Fibroblast of skin of scalp (primary cell): ENCODE measurements at regions not wholly inside any gene's neighbourhood (a gene's known extent, or its start where the extent isn't known, plus 50 kb on each side); places are given as distances from the start of the nearest gene placed in this dataset.
"Not testable (repeated sequence)": the region's sequence is repeated elsewhere in the genome, so short reads cannot be mapped to it uniquely, and the experiment has no call there.

Source experiments
- DNase-seq: peaks from one replicate; pipeline ENCODE4 v3.0.0-alpha.2; 2013

DNA sequence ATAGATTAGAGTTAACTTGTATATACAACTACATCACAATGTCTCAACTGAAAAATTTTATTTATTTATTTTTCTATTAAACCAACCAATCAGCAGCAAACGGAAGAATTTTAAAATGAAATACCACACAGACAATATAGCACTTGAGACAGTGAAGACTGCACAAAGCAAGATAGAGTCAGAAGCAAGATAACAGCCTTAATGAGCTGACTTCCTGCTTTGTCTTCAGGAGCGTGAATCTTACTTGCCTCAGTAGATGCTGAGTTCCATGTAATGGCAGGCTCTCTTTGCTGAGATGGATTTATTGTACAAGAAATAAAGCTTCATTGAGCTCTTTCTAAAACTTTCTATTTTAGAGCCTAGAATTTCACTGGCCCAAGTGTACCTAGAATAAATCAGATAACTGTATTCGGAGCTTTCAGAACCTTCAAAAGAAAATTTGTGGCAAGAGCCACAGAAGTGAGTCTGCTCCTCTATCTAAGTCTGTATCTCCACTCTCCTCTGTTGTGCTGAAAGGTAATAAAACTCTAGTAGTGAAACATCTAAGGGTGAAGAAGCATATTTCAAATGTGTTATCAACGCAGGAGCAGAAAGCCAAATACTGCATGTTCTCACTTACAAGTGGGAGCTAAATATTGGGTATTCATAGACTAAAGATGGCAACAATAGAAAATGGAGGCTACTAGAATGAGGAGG lies 83.3 kb upstream of the ANKRD55 start:
- DNase-seq, result no peak

DNA sequence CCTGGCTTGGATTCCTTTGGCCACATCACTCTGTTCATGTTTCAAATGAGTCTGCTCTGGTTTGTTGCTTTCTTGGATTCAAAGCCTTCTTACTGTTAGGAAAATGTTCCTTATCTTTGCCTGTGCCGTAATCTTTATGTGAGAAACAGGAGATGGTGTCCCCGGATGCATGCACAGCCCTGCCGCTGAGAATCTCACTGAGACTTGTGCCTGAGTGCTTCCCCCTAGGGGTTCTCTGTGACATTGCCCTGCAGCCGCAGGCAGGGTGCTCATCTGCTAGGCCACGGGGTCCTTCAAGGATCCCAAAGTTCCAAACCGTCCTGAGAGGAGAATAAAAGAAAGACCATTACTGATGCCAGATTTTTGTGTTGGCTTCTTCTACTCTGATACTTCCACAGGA lies 81.4 kb upstream of the ANKRD55 start:
- DNase-seq, result no peak

DNA sequence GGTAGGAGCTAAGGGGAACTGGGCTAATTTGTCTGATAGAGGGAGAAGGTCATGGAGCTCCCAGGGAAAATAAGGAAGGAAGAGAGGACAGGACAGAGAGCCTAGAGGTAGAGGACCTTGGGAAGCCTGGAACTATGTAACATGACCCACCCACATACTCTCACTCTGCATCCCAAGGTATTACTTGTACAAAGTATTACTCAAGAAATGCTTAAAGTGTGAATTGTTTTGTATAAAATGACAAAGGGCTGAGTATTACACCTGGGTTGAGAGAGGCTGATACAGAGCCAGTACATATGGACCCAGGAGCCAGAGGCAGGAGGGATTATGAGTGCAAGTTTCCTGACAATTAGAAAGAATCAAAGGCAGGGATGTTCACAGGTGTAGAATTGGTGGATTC lies 80.5 kb upstream of the ANKRD55 start:
- DNase-seq, result no peak

DNA sequence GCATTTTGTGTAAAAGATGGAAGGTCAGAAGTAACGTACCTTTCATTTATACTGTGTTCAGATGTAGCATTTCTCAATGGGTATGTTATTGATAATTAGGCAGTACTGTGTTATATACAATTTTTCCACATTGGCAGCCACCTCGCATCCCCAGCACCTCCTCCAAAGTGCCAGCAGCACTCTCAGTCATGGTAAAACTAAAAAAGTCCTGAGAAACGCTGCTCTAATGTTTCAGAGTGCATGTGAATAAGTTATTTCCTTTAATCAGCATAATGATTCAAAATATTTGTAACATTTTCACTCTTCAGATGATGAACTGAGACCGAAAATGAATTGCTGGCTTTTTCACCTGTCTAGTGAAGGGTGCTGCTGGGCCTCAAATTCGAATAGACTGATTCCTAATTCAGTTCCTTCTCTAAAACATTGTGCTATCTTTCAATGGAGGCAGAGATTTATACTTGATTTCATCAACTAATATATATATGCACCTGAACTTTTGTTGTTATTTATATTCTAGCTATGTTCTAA lies 79.9 kb upstream of the ANKRD55 start:
- DNase-seq, result no peak

DNA sequence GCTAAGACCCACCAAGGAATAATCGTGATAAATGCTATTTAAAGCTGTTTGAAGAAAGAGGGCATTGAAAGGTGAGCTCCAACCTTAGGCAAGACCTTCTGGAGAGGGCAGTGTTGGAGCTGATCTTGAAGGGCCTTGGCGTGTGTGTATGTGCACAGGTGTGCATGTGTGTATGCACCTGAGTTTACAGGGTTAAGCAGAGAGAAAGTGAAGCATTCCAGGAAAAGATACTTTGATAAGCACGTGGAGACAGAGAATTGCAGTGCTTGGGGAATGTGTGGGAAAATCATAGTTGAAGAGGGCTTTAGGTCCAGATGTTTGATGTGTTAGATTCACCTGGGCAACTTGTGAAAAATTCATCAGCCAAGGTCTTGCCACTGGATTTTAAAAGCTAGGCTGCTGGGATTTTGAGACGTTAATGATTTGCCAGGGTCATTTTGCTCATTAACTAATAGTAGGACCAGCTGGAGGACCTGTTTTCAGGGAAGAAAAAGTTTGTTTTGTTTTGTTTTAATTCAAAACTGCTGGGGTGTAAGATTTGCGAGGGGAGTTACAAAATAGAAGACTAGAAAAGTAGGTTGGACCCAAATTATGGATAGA lies 78.3 kb upstream of the ANKRD55 start:
- no peak for DNase-seq

DNA sequence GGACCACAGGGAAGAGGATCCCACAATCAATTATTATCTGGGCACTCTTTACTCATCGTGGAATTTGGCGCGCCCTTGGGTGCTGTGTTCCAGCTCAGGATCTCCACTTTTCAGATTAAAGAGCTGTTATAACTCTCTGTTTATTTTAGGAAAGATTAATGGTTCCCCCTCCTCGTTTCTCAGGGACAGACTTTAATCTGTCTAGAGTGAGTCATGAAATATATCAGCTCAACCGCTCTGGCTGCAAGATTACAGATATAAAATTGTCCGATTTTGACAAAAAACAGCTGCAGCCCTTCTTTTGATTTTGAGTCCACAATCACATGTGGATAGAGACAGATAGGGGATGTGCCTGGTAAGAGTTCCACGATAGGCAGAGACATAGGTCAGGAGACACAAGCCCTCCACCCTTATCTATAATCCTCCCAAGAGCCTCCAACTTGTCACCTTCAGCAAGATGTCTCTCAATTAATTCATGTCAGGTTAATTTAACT lies 77.6 kb upstream of the ANKRD55 start:
- DNase-seq, result no peak

DNA sequence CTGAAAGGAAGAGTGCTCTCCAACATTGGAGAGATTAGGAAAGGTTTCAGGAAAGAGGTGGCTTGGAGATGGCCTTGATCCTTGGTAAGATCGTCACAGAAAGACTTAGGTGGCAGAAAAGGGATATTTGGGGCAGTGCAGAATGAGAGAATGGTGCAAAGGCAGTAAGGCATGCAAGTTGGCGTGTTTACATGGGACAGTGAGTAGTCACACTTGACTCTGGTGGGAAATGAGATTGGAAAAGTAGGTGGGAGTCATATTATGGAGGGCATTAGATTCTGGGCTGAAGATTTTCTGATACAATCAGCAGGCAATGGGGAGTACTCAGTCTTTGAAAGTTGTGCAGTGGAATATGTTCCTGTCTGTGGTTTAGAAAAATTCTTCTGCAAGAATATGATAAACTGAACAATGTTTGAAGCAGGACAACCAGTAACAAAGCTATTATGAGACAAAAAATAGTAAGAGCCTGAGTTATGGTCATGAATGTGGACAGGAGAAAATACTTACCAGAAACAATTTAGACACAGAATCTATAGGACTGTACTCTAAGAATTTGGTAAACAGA lies 76.2 kb upstream of the ANKRD55 start:
- DNase-seq, result no peak

DNA sequence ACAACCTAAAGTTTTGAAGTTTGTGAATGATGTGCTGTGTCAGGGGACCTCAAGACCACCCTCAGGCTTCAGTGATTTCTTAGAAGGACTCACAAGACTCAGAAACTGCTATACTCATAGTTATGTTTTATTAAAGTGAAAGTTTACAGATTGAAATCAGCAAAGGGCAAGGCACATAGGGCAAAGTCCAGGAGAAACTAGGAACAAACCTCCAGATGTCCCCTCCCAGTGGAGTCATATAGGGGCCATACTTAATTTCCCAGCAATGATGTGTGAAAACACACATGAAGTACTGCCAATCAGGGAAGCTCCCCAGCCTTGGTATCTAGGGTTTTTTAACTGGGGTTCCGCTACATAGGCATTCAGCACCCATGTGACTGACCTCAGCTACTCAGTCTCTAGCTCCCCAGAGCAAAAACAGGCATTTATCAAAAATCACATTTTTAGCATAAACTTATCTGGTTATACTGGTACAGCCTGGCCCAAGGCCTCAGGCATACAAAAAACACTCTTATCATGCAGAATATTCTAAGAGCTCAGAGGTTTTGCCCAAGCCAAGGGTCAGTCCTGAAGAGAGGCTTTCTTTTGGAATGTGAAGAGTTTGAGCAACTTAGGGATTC lies 74.7 kb upstream of the ANKRD55 start:
- no peak for DNase-seq

DNA sequence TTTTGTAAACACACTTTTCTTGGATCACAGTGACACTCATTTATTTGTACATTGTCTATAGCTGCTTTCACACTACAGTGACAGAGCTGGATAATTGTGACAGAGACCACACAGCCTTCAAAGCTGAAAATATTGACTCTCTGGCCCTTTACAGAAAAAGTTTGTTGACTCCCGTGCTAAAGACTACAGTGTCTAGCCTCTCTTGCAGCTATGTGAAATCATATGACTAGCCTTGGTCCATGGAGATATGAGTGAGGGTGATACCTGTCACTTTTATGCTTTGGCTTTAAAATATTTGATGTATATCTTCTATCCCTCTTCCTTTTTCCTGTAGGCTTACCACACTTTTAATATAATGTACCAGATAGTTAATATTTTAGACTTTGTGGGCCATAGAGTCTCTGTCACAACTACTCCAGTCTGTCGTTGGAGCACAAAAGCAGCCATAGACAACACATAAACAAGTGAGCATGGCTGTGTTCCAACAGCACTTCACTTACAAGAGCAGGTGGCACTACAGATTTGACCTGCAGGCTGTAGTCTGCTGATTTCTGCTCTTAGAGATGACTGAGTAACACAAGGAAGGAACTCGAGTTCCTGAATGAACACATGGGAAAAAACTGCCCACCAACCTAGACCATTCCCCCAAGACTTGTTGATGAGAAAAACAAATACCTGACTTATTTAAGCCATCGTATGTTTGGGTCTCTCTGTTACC lies 73.5 kb upstream of the ANKRD55 start:
- DNase-seq, result no peak

DNA sequence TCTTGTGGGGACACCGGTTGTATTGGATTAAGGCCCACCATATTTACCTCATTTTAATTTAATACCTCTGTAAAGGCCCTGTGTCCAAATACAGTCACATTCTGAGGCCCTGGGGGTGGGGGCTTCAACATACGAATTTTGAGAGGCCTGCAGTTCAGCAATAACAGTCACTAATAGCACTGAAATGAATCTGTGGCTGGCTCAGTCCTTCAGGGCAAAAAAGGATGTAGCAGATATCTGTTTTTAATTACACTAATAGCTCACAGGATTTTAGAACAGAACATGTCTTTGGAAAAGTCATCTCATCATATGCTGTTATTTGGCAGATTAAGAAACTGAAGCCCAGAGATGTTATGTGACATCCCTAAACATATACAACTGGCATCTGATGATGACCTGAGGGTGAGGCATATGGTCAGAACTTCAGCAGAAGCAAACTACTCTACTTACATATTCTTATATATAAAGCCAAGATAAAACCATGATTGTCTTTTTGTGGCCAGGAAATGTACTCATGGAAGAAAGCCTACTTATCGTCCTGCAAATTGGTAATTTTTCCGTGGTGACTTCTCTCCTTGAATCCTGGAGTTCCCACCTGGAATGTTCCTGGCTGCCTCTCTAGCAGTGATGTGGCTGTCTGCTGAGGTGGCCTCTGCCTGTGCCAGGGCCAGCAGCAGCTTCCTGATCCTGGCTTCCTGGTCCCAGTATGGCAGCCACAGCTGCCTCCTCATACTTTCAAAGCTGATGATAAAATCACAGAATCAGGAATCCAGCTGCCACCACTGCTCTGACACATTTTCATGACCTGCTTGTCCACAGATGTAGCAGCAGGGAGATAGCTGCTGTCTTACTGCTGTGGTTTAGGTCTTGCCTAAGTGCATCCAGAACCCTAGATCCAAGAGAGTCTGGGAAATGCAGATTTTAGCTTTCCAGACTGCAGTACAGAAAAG lies 72.1 kb upstream of the ANKRD55 start:
- no peak for DNase-seq

DNA sequence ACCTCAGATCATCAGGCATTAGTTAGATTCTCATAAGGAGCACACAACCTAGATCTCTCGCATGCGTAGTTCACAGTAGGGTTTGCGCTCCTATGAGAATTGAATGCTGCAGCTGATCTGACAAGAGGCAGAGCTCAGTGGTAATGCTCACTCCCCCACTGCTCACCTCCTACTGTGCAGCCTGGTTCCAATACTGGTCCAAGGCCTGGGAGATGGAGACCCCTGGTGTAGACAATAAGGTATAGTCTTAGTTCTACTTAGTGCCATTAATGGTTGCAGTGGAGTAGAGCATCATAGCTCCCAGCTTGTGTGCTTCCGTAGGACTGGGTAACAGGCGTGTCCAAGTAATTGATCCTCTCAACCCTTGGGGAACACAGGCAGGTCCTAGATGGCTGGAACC lies 70.4 kb upstream of the ANKRD55 start:
- no peak for DNase-seq

DNA sequence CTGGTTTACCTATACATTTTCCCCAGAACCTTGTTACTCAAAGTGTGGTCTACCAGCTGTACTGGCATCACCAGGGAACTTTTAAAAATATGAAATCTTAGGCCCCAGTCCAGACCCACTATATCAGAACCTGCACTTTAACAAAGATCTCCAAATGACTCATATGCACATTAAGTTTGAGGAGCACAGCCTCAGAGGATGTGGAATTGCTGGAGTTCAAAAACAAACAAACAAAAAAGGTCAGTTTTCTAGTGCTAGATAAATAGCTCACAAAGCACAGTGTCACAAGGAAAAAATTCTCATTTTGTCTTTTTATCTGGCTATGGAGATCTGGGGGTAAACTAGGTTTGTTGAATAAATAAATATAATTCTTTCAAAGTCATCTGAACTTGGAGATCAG lies 68.9 kb upstream of the ANKRD55 start:
- no peak for DNase-seq

DNA sequence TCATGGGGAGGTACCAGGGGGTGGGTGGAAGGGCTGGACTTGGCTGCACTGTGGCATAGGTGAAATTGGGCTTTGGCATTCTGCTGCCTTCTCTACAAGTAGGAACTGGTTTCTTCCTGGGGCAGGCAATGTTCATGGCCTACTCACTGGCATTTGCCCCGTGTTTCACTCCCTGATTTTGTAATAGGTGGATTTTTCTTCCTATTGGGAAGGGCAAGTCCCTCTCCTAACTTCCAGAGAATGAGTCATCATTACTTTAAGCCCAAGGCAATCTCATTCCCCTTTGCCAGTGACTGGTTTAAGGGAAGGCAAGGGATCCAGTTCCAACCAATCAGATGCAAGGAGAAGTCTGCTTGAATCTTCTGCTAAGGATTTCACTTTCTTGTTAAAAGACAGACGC lies 67.9 kb upstream of the ANKRD55 start:
- peak; percentile 21 for DNase-seq

DNA sequence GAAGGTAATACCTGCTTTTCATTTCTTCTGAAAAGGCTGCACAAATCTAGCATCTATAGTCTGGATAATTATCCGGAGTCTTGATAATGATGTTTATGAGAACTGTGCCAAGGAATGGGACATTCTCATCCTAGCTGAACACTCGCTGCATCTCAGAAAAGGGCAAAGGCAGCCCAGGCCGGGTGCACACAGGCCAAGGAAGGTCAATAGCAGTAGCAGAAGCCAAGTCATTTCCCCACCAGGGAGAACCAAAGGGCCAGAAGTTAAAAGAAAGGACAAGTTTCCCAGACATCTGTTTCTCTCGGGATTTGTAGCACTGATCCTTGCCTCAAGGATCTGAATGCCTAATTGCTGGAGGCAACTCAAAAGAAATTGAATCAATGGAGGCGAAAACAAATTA lies 66.1 kb upstream of the ANKRD55 start:
- no peak for DNase-seq

DNA sequence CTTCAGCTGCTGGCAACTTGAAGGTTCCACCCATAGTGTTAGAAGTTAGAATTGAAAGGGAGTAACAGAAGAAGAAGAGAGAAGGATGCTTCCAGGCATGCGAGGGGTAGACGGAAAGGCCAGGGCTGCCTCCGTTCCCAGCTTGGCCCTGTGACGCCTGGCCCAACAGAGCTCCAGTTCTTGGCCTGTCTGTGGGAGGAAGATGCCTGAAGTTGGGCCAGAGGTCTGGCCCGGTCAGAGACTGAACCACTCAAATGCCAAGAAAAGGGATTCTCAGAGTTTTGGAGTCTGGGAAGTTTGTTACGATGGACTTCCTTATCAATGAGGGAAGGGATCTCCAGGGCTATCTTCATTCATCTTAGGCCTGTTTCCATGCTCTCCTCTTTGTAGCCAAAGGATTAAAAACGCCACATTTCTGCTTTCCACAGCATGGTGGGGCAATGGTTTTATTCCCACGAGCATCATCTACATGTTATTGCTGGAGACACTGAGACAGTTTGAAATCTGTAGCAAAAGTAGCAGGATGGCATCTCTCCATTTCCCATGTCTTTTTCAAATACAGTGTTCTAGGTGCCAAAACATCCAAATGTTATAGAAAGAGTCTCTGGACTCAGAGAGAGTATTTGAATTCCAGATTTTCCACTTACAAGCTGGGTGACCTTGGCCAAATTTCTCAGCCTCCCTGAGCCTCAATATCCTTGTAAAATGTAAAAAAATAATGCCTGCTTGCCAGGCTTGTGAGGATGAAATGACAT lies 65.4 kb upstream of the ANKRD55 start:
- no peak for DNase-seq

DNA sequence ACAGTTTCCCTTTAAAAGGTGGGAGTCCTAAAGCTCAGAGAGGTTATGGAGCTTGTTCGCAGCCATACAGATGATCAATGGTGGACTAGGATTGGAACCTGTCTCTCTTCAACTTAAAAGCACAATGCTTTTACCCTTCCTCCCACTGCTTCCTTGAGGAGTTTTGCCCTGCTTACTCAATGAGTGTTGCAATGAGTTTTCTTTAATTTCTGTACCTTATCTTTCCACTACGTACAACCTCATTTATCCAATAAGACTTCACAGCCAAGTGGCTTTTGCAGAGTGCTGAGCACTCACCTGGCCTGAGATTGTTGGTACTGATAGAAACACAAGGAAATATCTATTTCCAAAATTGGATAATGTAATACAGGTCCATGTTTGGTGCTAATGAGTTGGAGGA lies 64.7 kb upstream of the ANKRD55 start:
- DNase-seq, result no peak

DNA sequence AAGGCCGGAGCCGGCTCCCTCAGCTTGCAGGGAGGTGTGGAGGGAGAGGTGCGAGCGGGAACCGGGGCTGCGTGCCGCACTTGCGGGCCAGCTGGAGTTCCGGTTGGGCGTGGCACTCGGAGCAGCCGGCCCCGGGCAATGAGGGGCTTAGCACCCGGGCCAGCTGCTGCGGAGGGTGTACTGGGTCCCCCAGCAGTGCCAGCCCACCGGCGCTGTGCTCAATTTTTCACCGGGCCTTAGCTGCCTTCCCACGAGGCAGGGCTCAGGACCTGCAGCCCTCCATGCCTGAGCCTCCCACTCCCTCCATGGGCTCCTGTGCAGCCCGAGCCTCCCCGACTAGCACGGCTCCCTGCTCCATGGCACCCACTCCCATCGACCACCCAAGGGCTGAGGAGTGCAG lies 62.2 kb upstream of the ANKRD55 start:
- DNase-seq, result not testable (repeated sequence)

DNA sequence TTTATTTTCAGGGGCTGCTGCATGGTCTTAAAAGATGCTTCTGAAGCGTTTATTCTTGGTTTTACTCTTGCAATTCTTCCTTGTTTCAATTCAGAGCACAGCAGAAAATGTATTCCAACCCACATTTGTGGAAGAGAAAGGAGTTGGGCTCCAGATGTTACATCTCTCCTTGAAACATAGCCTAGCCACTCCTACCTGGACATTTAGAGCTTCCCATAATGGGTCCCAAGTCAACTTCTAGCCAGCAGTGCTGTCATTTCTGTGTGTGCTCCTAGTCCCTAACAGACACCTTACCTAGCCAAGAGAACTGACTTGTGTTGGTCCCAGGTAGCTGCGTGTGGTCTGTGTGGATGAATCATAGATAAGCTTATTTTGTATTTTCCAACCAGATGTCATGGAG lies 61.2 kb upstream of the ANKRD55 start:
- DNase-seq, result no peak

DNA sequence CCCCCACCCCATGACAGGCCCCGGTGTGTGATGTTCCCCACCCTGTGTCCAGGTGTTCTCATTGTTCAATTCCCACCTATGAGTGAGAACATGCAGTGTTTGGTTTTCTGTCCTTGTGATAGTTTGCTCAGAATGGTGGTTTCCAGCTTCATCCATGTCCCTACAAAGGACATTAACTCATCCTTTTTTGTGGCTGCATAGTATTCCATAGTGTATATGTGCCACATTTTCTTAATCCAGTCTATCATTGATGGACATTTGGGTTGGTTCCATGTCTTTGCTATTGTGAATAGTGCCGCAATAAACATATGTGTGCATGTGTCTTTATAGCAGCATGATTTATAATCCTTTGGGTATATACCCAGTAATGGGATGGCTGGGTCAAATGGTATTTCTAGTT lies 59.7 kb upstream of the ANKRD55 start:
- DNase-seq, result not testable (repeated sequence)

DNA sequence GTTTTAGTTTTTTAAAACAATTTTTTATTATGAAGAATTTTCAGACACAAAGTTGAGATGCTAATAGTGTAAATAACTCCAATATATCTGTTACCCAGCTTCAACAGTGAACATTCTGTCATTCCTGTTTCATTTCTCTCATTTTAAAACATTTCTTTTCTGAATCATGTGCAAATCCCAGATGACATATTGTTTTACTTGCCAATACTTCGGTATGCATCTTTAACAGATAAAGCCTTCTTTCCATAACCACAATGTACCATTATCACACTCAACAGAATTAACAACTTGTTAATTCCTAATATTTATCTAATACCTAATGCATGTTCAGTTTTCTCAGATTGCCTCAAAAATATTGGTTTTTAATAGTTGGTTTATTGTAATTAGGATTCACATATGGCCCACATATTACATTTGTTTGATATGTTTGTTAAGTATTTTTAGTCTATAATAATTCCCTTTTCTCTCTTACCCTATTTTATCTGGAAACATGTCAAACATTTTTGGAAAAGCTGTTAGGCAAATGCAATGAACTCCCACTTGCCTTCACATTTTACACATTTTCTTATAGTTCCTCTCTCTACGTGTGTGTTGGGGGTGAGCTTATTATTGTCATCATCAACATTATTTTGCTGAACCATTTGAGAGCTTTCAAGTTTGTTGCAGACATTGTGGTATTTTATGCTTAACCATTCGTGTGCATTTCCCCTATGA lies 58.7 kb upstream of the ANKRD55 start:
- DNase-seq, result peak; percentile 66
